GM12874 (cell line): ENCODE measurements at regions not wholly inside any gene's neighbourhood (a gene's known extent, or its start where the extent isn't known, plus 50 kb on each side); places are given as distances from the start of the nearest gene placed in this dataset.

Experiments used
- TF ChIP-seq, protein P1 (sequence below): IDR thresholded peaks from 2 replicates; pipeline ENCODE4 v1.5.1; 2011; ENCODE audit warnings: low read depth, mild to moderate bottlenecking, control low read depth, low read length, moderate library complexity; ENCODE audit not compliant: insufficient read depth

DNA sequence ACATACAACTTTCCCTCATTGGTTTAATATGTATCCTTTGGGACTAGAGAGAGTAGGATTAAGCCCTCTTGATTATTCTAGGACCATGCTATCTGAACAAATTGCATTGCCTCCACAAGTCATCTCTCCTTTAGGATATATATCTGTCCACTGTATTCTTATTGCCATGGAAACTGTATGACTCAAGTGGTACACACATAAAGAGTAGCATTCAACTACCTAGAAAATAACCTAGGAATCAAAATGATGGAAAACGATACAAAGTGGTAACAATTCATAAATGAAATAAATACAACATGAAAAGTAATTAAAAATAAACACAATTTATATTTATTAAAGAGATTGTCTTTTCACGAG, 212.1 kb upstream of the P2RY1 start:
- TF ChIP-seq, protein P1, sequence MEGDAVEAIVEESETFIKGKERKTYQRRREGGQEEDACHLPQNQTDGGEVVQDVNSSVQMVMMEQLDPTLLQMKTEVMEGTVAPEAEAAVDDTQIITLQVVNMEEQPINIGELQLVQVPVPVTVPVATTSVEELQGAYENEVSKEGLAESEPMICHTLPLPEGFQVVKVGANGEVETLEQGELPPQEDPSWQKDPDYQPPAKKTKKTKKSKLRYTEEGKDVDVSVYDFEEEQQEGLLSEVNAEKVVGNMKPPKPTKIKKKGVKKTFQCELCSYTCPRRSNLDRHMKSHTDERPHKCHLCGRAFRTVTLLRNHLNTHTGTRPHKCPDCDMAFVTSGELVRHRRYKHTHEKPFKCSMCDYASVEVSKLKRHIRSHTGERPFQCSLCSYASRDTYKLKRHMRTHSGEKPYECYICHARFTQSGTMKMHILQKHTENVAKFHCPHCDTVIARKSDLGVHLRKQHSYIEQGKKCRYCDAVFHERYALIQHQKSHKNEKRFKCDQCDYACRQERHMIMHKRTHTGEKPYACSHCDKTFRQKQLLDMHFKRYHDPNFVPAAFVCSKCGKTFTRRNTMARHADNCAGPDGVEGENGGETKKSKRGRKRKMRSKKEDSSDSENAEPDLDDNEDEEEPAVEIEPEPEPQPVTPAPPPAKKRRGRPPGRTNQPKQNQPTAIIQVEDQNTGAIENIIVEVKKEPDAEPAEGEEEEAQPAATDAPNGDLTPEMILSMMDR = no peak

DNA sequence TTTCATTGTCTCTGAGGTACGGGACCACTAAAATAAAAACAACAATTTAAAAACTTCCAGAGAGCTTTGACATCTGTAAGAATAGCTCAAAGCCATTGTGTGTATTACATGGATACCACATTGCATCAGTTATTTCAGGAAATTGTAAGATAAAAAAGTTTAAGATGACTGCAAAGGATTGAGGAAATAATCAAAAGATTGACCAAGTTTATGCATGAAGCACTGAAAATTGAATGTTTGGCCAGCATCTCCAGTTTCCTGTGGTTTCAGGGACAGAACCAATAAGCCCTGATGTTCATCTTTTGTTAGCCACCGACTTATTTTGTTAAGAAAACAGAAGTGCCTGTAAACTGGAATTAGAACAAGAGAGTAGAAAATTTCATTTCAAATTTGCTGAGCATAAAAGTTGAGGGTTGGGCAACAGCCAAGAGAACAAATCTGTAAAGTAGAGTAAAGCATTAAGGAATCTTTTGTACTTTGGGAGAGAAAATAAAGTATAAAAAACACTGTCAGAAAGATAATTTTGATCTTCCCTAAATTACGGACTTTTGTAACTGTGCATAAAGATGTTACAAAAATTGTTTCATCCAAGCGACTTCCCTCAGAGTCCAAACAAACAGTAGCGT, 211.5 kb upstream of the P2RY1 start:
- TF ChIP-seq, protein P1 = no peak

DNA sequence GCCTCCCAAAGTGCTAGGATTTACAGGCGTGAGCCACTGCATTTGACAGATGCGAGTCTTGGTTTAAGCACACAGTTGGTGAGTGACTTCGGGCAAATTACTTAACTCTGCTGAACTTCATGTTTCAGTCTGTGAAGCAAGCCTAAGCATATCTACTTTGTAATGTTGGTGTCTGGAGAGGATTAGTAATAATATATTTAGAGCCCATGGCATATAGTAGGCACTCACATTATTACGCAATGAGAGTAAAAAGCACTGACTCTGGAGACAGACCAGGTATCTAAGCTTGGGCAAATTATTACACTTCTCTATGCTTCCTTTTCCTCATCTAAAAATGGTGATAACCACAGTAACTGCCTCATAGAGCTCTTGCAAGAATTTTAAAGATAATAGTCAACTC, 208.7 kb upstream of the P2RY1 start:
- TF ChIP-seq, protein P1 = no peak

DNA sequence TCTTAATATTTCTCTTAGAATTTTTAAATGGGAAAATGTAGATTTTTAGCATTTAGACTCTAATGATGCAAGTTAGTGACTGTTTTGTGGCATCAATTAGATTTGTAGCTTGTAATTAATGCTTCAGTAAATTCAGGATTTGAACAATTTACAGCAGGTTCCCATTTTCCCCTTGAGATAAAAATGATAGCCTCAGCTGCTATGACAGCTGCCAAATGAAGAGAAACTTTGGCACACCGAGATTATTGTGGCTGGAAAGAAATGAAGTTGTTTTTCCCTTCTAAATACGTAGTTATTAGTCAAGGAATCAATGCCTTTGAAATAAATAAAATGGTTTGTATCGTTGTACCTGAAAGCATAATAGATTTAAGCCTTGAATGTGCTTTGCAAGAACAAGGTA, 206.4 kb upstream of the P2RY1 start:
- TF ChIP-seq, protein P1 = no peak

DNA sequence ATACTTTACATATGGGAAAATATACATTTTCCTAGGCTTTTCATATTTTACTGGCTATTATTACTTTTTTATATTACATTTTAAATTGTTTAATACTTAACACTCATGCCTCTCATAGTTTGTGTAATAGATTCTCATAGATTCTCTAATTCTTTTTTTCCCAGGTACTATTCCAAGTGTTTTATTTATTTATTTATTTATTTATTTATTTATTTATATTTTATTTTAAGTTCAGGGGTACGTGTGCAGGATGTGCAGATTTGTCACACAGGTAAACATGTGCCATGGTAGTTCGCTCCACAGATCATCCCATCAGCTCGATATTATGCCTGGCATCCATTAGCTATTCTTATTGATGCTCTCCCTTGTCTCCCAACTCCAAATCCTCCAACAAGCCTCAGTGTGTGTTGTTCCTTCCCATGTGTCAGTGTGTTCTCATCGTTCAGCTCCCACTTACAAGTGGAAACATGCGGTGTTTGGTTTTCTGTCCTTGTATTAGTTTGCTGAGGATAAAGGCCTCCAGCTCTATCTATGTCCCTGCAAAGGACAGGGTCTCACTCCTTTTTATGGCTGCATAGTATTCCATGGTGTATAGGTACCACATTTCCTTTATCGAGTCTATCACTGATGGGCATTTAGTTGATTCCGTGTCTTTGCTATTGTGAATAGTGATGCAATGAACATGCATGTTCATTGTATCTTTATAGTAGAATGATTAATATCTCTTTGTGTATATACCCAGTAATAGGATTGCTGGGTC, 205.4 kb upstream of the P2RY1 start:
- TF ChIP-seq, protein P1 = no peak

DNA sequence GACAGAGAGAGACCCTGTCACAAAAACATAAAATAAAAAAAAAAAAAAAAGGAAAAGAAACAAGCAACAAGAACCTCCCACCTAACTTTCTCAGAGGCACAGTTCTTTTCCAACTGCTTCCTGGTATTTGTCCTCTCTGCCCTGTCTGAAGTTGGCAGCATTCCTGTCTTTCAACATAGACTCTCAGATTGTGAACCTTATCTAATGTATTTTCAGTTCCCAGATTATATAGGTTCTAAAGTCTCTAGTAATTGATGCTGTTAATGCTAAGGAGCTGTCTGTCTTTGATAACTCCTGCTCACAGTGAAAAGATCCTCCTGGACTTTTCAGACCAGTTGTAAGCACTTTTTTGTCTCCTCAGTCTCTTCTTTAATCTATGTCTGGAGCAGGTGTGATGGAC, 199.5 kb upstream of the P2RY1 start:
- TF ChIP-seq, protein P1 = no peak

DNA sequence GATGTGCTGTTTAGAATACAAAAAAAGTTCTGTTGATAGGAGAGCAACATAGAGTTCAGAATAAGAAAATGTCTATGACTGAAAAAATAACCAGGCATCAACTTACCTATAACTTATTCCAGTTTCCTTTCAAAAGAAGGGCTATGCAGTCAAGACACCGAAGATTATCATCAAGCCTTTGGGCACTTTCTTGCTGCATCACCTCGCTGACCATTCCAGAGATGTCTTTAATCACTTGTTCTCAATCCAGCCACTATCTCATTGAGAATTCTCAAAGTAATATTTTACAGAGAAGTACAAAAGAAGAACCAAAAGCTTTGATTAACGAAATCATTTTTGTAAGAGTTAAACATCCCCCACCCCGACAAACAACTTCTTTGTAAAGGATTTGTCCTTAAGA, 198.3 kb upstream of the P2RY1 start:
- TF ChIP-seq, protein P1 = no peak
